AG09319 (cell line): ENCODE measurements at regions not wholly inside any gene's neighbourhood (a gene's known extent, or its start where the extent isn't known, plus 50 kb on each side); places are given as distances from the start of the nearest gene placed in this dataset.

ENCODE experiments used
- DNase-seq: peaks from one replicate; pipeline ENCODE4 v3.0.0-alpha.2; 2010; ENCODE audit warnings: low read depth; ENCODE audit errors: extremely low read depth
- CTCF ChIP-seq: IDR thresholded peaks from 2 replicates; pipeline ENCODE4 v1.5.1; 2011; ENCODE audit warnings: low read depth, mild to moderate bottlenecking, inconsistent platforms, low read length, moderate library complexity

GRCh38 chr1:29826646-29827045 is 590.3 kb downstream of the PTPRU start:
- no peak for DNase-seq
- no peak for TF ChIP-seq CTCF

- DNase-seq = no peak
- TF ChIP-seq CTCF = no peak
These were observed 589.7 kb downstream of the PTPRU start for GRCh38 chr1:29825941-29826415.

GRCh38 chr1:29825274-29825940 is 589.1 kb downstream of the PTPRU start:
- DNase-seq = no peak
- no peak for TF ChIP-seq CTCF

GRCh38 chr1:29824511-29825273 is 588.4 kb downstream of the PTPRU start:
- TF ChIP-seq CTCF = no peak
- DNase-seq = no peak

- TF ChIP-seq CTCF = no peak
- no peak for DNase-seq
These were observed 587.7 kb downstream of the PTPRU start for GRCh38 chr1:29824025-29824424.

GRCh38 chr1:29823561-29823960 is 587.2 kb downstream of the PTPRU start:
- no peak for TF ChIP-seq CTCF
- no peak for DNase-seq

GRCh38 chr1:29821605-29822004 is 585.3 kb downstream of the PTPRU start:
- DNase-seq = no peak
- TF ChIP-seq CTCF = no peak
